ENCODE measurements at regions not wholly inside any gene's neighbourhood (a gene's known extent, or its start where the extent isn't known, plus 50 kb on each side); places are given as distances from the start of the nearest gene placed in this dataset.

DNA sequence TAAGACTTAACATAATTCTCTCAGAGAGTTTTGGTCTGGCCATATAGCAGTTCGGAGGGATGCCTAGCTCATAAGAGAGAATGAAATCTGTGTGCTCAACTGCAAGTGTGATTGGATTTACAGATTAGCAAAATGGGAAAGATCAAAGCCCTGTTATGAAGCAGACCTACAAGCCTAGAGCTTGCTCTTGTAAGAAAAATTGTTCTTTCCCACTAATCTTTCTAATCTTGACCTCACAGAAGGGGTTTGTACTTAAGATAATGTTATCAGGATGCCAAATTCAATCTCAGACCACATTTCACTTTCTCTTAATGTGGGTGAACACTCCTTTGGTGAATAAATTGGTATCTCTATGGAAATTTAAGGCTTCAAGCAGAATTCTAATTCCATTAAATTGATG lies 267.2 kb downstream of the RAB38 start:
- no peak for TF ChIP-seq POLR2A (IDR thresholded peaks at IDR 0.05; ENCODE audit: low read length)
- no peak for TF ChIP-seq GATA1 (IDR thresholded peaks at IDR 0.05; ENCODE audit: low read depth, low read length)

All from erythroblast (primary cell).